Lung (tissue), 11 donors: ENCODE measurements at regions not wholly inside any gene's neighbourhood (a gene's known extent, or its start where the extent isn't known, plus 50 kb on each side); places are given as distances from the start of the nearest gene placed in this dataset.

Experiments
- ATAC-seq: fragments of 200-7000 bp; cut with Tn5 transposase; one replicate; pipeline ENCODE4 v1.9.1; 2020; ENCODE audit warnings: moderate number of reproducible peaks; ENCODE audit not compliant: insufficient read depth, low FRiP score
- DNase-seq, 3 donors: peaks; one replicate each; pipeline ENCODE4 v3.0.0-alpha.2; 2013 to 2017
- H3K27ac ChIP-seq, 2 donors: one replicate each; pipeline ENCODE4 v1.5.1; 2013; ENCODE audit warnings: mild to moderate bottlenecking in 2 of 2, moderate library complexity in 2 of 2, control low read depth in 1 of 2, inconsistent platforms in 1 of 2, low read depth in 1 of 2, low read length in 1 of 2
- H3K27me3 ChIP-seq, 3 donors: one replicate each; pipeline ENCODE4 v1.5.1; 2013; ENCODE audit warnings: low read length in 2 of 3; ENCODE audit not compliant: control insufficient read depth in 3 of 3, insufficient read depth in 3 of 3
- H3K36me3 ChIP-seq, 4 donors: one replicate each; pipeline ENCODE4 v1.5.1; 2013; ENCODE audit warnings: low read length in 4 of 4, mild to moderate bottlenecking in 1 of 4, moderate library complexity in 1 of 4; ENCODE audit not compliant: control insufficient read depth in 4 of 4, insufficient read depth in 4 of 4
- H3K4me1 ChIP-seq, 5 donors: one replicate each; pipeline ENCODE4 v1.5.1; 2013; ENCODE audit warnings: low read length in 5 of 5, mild to moderate bottlenecking in 2 of 5, moderate library complexity in 1 of 5; ENCODE audit not compliant: control insufficient read depth in 5 of 5, insufficient read depth in 5 of 5
- H3K4me3 ChIP-seq: one replicate; pipeline ENCODE4 v1.5.1; 2013; ENCODE audit warnings: mild to moderate bottlenecking, control low read depth, moderate library complexity
- H3K9ac ChIP-seq, 2 donors: one replicate each; pipeline ENCODE4 v1.5.1; 2013; ENCODE audit warnings: low read length in 2 of 2, control low read depth in 1 of 2; ENCODE audit not compliant: insufficient read depth in 1 of 2
- H3K9me3 ChIP-seq, 4 donors: one replicate each; pipeline ENCODE4 v1.5.1; 2013; ENCODE audit warnings: low read length in 3 of 4, mild to moderate bottlenecking in 1 of 4, moderate library complexity in 1 of 4; ENCODE audit not compliant: control insufficient read depth in 4 of 4, insufficient read depth in 3 of 4
- WGBS, 2 donors: extraction: QIAGEN DNeasy Blood & Tissue Kit; methylation state at CpG; one replicate each; pipeline ENCODE4 v1.1.7; 2013; 5-methylcytosine and 5-hydroxymethylcytosine counted together
- TF ChIP-seq, protein P1 (sequence below): IDR thresholded peaks from 2 replicates; pipeline ENCODE4 v1.5.1; 2012; ENCODE audit warnings: mild to moderate bottlenecking; ENCODE audit errors: control extremely low read depth, extremely low read depth
- donor health status: control.
- donor health status: control.
- donor health status: Bipolar disorder and iron deficiency.
- donor health status: healthy.
- donor health status: DM: yes; HTN: yes; CAD: no.

DNA sequence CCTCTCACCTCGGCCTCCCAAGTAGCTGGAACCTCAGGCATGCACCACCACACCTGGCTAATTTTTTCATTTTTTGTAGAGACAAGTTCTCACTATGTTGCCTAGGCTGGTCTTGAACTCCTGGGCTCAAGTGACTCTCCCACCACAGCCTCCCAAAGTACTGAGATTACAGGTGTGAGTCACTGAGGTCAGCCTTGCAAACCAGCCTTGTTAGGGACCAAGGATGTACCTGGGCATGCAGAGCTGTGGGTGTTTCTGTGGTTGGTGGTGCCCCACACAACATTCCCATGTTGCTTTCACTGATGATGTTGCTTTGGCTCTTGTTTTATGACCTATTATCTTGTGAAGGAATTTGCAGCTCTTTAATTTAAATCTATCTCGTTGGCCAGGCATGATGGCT lies 54.8 kb downstream of the OTUD1 start:
- TF ChIP-seq, protein P1, sequence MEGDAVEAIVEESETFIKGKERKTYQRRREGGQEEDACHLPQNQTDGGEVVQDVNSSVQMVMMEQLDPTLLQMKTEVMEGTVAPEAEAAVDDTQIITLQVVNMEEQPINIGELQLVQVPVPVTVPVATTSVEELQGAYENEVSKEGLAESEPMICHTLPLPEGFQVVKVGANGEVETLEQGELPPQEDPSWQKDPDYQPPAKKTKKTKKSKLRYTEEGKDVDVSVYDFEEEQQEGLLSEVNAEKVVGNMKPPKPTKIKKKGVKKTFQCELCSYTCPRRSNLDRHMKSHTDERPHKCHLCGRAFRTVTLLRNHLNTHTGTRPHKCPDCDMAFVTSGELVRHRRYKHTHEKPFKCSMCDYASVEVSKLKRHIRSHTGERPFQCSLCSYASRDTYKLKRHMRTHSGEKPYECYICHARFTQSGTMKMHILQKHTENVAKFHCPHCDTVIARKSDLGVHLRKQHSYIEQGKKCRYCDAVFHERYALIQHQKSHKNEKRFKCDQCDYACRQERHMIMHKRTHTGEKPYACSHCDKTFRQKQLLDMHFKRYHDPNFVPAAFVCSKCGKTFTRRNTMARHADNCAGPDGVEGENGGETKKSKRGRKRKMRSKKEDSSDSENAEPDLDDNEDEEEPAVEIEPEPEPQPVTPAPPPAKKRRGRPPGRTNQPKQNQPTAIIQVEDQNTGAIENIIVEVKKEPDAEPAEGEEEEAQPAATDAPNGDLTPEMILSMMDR, result no peak
- no peak overlapping the region for H3K4me3 ChIP-seq
- H3K9me3 ChIP-seq, result no peaks in the 10 kb centered on the region
- H3K36me3 ChIP-seq, result no peaks in the 10 kb centered on the region
- ATAC-seq (no peak), DNase-seq (no peak)
- H3K27ac ChIP-seq, result no peak overlapping the region
- no peaks in the 10 kb centered on the region for H3K27me3 ChIP-seq
- peaks cover 0 to 2% (median 0%) of the 10 kb centered on the region in 5 donors for H3K4me1 ChIP-seq
- no peak overlapping the region for H3K9ac ChIP-seq
- 71 to 78% methylated on average over 2 of the region's 2 CpGs for WGBS, 2 donors

DNA sequence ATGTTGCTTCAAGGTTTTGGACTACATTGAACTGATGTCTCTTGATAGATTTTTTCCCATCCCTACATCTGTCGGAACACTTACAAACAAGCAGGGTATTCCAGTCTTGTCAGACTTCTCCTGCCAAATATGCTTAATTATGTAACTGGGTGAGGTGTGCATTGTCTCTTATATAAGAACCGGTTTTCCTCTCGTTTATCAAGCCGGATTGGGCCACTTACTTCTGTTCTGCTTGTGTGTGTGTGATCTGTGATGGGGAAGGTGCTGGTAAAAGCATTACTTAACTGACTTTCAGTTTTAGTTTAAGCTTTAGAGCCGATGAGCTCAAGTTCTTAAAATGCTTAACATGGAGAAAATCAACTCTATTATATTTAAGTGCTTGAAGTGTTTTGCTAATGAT lies 57.9 kb downstream of the OTUD1 start:
- Histone ChIP-seq H3K9ac (no peak overlapping the region), H3K36me3 (no peaks in the 10 kb centered on the region), H3K27ac (no peak overlapping the region), H3K4me1 (peaks cover 0 to 2% (median 0%) of the 10 kb centered on the region in 5 donors), H3K4me3 (no peak overlapping the region), H3K9me3 (no peaks in the 10 kb centered on the region), H3K27me3 (no peaks in the 10 kb centered on the region)
- TF ChIP-seq, protein P1, result no peak
- no peak for DNase-seq
- no peak for ATAC-seq
- WGBS, 2 donors, result 52 to 80% methylated on average over 5 of the region's 5 CpGs

DNA sequence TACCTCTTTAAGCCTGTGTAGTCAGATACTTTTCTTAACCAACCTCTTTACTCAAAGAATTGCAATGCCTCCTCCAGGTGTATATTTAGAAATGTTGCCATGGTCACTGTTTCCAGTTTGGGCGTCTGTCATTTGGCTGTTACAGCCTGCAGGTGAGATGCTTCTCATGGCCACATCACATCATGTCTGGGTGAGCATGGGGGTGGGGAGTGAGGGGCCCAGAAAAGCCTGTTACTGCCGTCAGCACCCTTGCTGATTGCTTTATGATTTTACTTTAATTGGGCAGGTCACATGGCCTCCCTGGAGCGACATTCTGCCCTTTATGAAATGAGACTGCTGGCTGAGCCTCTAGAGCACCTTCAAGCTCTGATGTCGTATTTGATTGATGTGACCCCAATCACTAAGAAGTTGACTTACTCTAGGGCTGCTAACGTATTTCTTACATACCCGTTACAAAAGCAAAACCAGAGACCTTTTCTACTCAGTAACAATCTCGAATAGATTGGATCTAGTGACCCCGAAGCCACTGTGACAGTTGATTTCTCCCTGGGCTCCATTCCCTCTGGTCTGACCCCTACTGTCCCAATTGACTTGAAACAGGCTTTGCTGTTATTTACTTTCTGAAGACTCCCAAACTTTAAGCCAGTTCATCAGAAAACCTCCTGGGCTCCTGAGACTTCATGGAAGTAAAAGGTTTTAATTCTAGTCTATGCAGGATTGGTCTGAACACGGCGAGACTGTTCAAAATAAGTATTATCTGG lies 60.7 kb downstream of the OTUD1 start:
- H3K27me3 ChIP-seq, result no peaks in the 10 kb centered on the region
- H3K4me3 ChIP-seq, result no peak overlapping the region
- WGBS, 2 donors, result 67 to 75% methylated on average over 10 of the region's 10 CpGs
- TF ChIP-seq, protein P1, result no peak
- ATAC-seq (no peak), DNase-seq (no peak)
- no peak overlapping the region for H3K9ac ChIP-seq
- no peaks in the 10 kb centered on the region for H3K36me3 ChIP-seq
- H3K4me1 ChIP-seq, result no peaks in the 10 kb centered on the region
- H3K9me3 ChIP-seq, result no peaks in the 10 kb centered on the region
- H3K27ac ChIP-seq, result no peak overlapping the region
